Liver (tissue), 8 donors: ENCODE measurements at regions not wholly inside any gene's neighbourhood (a gene's known extent, or its start where the extent isn't known, plus 50 kb on each side); places are given as distances from the start of the nearest gene placed in this dataset.

ENCODE experiments used
- DNase-seq: peaks from one replicate; pipeline ENCODE4 v3.0.0-alpha.2; 2017; ENCODE audit warnings: low spot score
- H3K27ac ChIP-seq, 2 donors: one replicate each; pipeline ENCODE4 v1.7.0; 2013; ENCODE audit warnings: inconsistent platforms in 2 of 2, low read length in 2 of 2, control low read depth in 1 of 2, low read depth in 1 of 2, mild to moderate bottlenecking in 1 of 2
- H3K27me3 ChIP-seq, 4 donors: one replicate each; pipeline versions ENCODE4 v1.6.1 to v1.7.0; 2013; ENCODE audit warnings: low read length in 3 of 4, inconsistent platforms in 1 of 4, mild to moderate bottlenecking in 1 of 4, moderate library complexity in 1 of 4; ENCODE audit not compliant: control insufficient read depth in 4 of 4, insufficient read depth in 4 of 4
- H3K36me3 ChIP-seq, 4 donors: one replicate each; pipeline versions ENCODE4 v1.6.1 to v1.7.0; 2013; ENCODE audit warnings: low read length in 3 of 4, mild to moderate bottlenecking in 3 of 4, low read depth in 1 of 4, moderate library complexity in 1 of 4; ENCODE audit not compliant: control insufficient read depth in 4 of 4, insufficient read depth in 3 of 4
- H3K4me1 ChIP-seq, 4 donors: one replicate each; pipeline versions ENCODE4 v1.6.1 to v1.7.0; 2013; ENCODE audit warnings: low read length in 3 of 4, mild to moderate bottlenecking in 3 of 4, moderate library complexity in 1 of 4; ENCODE audit not compliant: control insufficient read depth in 4 of 4, insufficient read depth in 4 of 4
- H3K4me3 ChIP-seq, 3 donors: one replicate each; pipeline versions ENCODE4 v1.6.1 to v1.7.0; 2013; ENCODE audit warnings: low read length in 3 of 3, control low read depth in 1 of 3, low read depth in 1 of 3, mild to moderate bottlenecking in 1 of 3
- H3K9ac ChIP-seq, 2 donors: one replicate each; pipeline ENCODE4 v1.7.0; 2013; ENCODE audit warnings: low read length in 2 of 2, mild to moderate bottlenecking in 2 of 2, moderate library complexity in 2 of 2, control low read depth in 1 of 2, low read depth in 1 of 2
- H3K9me3 ChIP-seq, 4 donors: one replicate each; pipeline versions ENCODE4 v1.6.1 to v1.7.0; 2013; ENCODE audit warnings: low read length in 3 of 4; ENCODE audit not compliant: control insufficient read depth in 4 of 4
- EGR1 ChIP-seq, 2 donors: IDR thresholded peaks; 2 replicates each; pipeline ENCODE4 v1.6.1; 2016 to 2018; ENCODE audit warnings: antibody characterized with exemption in 2 of 2, low read depth in 2 of 2
- FOXA1 ChIP-seq: IDR thresholded peaks from 2 replicates; pipeline ENCODE4 v1.6.1; 2016; ENCODE audit warnings: antibody characterized with exemption
- FOXA2 ChIP-seq: IDR thresholded peaks from 2 replicates; pipeline ENCODE4 v1.6.1; 2016; ENCODE audit warnings: antibody characterized with exemption
- GABPA ChIP-seq, 2 donors: IDR thresholded peaks in 1 of 2; conservative IDR thresholded peaks in 1 of 2; 2 replicates each; pipeline ENCODE4 v1.6.1; 2016; ENCODE audit warnings: antibody characterized with exemption in 2 of 2, mild to moderate bottlenecking in 1 of 2, moderate library complexity in 1 of 2
- JUND ChIP-seq, 2 donors: IDR thresholded peaks; 2 replicates each; pipeline ENCODE4 v1.6.1; 2016; ENCODE audit warnings: antibody characterized with exemption in 2 of 2
- NR2F2 ChIP-seq: IDR thresholded peaks from 2 replicates; pipeline ENCODE4 v1.6.1; 2016; ENCODE audit warnings: antibody characterized with exemption
- RAD21 ChIP-seq, 2 donors: IDR thresholded peaks; 2 replicates each; pipeline ENCODE4 v1.6.1; 2016; ENCODE audit warnings: antibody characterized with exemption in 2 of 2, mild to moderate bottlenecking in 2 of 2
- RXRA ChIP-seq, 2 donors: IDR thresholded peaks; 2 replicates each; pipeline ENCODE4 v1.6.1; 2017 to 2018; ENCODE audit warnings: antibody characterized with exemption in 2 of 2, mild to moderate bottlenecking in 1 of 2
- SP1 ChIP-seq: IDR thresholded peaks from 2 replicates; pipeline ENCODE4 v1.6.1; 2018; ENCODE audit warnings: antibody characterized with exemption, mild to moderate bottlenecking
- YY1 ChIP-seq: IDR thresholded peaks from 2 replicates; pipeline ENCODE4 v1.6.1; 2016; ENCODE audit warnings: antibody characterized with exemption, mild to moderate bottlenecking
- WGBS: extraction: QIAGEN DNeasy Blood & Tissue Kit; methylation state at CpG from one replicate; pipeline ENCODE4 v1.1.7; 2013; 5-methylcytosine and 5-hydroxymethylcytosine counted together
- TF ChIP-seq, protein P1 (sequence below): IDR thresholded peaks from 2 replicates; pipeline ENCODE4 v1.6.1; 2016; ENCODE audit warnings: antibody characterized with exemption
- TF ChIP-seq, protein P2 (sequence below): IDR thresholded peaks from 2 replicates; pipeline ENCODE4 v1.6.1; 2016; ENCODE audit warnings: antibody characterized with exemption, mild to moderate bottlenecking
- TF ChIP-seq, protein P3 (sequence below): IDR thresholded peaks from 2 replicates; pipeline ENCODE4 v1.6.1; 2016; ENCODE audit warnings: antibody characterized with exemption
- TF ChIP-seq, protein P4 (sequence below): fragments of 150-350 bp; IDR thresholded peaks from 2 replicates; pipeline ENCODE4 v1.5.1; 2017; ENCODE audit warnings: improper control_type of control experiment, low read depth, low read length; ENCODE audit not compliant: missing input control
- TF ChIP-seq, protein P5 (sequence below): IDR thresholded peaks from 2 replicates; pipeline ENCODE4 v1.6.1; 2016; ENCODE audit warnings: antibody characterized with exemption
- donor health status: healthy.
- donor health status: healthy.
- donor health status: healthy.
- donor health status: healthy.
- donor health status: healthy.

DNA sequence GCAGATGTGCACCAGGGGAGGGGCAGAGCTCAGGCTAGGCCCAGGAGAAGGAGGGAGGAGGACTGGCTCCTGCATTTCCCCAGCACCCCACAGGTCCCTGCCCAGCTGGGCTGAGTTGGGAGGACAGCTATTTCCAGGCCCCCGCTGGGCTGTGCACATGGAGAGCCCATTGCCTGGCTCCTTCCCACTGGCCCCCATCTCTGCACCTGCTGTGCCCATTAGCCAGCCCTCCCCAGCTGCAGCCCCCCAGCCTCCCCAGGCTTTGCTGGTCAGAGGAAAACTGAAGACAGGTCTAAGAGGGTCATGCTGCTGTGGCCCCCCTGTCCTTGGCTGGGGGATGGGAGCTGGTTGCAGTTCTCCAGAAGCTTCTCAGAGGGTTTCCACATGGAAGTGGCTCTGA, 81.8 kb upstream of the SHANK2 start (continued):
- TF ChIP-seq, protein P1, sequence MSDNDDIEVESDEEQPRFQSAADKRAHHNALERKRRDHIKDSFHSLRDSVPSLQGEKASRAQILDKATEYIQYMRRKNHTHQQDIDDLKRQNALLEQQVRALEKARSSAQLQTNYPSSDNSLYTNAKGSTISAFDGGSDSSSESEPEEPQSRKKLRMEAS, result no peak
- no peak for TF ChIP-seq RAD21 (IDR thresholded peaks at IDR 0.05)
- TF ChIP-seq NR2F2, result no peak

DNA sequence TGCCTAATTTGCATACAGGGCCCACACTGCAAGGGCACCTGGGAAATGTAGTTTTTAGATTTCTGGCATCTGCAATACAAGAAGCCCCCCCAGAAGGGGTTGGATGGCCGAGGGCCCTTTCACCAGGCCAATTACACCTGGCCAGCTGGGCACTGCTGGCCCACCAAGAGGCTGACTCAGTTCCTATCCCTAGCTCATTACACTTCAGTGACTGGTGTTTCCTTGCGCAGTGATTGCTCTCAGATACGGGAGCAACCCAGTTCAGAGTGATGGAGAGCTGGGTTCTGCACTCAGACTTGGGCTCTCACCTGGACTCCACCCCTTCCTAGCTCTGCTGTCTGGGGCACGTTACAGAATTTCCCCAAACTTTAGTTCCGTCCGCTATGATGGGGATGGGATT, 81.1 kb upstream of the SHANK2 start:
- no peaks in the 10 kb centered on the region for H3K36me3 ChIP-seq
- no peaks in the 10 kb centered on the region for H3K9me3 ChIP-seq
- DNase-seq, result no peak
- no peak for TF ChIP-seq GABPA (IDR thresholded peaks at IDR 0.05 in 1 of 2, conservative IDR thresholded peaks at IDR 0.05 in 1 of 2)
- no peak for TF ChIP-seq SP1
- TF ChIP-seq YY1, result no peak
- TF ChIP-seq, protein P2, sequence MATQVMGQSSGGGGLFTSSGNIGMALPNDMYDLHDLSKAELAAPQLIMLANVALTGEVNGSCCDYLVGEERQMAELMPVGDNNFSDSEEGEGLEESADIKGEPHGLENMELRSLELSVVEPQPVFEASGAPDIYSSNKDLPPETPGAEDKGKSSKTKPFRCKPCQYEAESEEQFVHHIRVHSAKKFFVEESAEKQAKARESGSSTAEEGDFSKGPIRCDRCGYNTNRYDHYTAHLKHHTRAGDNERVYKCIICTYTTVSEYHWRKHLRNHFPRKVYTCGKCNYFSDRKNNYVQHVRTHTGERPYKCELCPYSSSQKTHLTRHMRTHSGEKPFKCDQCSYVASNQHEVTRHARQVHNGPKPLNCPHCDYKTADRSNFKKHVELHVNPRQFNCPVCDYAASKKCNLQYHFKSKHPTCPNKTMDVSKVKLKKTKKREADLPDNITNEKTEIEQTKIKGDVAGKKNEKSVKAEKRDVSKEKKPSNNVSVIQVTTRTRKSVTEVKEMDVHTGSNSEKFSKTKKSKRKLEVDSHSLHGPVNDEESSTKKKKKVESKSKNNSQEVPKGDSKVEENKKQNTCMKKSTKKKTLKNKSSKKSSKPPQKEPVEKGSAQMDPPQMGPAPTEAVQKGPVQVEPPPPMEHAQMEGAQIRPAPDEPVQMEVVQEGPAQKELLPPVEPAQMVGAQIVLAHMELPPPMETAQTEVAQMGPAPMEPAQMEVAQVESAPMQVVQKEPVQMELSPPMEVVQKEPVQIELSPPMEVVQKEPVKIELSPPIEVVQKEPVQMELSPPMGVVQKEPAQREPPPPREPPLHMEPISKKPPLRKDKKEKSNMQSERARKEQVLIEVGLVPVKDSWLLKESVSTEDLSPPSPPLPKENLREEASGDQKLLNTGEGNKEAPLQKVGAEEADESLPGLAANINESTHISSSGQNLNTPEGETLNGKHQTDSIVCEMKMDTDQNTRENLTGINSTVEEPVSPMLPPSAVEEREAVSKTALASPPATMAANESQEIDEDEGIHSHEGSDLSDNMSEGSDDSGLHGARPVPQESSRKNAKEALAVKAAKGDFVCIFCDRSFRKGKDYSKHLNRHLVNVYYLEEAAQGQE, result no peak
- TF ChIP-seq FOXA2, result no peak
- TF ChIP-seq NR2F2, result no peak
- TF ChIP-seq JUND (IDR thresholded peaks at IDR 0.05), result no peak
- no peak for TF ChIP-seq FOXA1
- TF ChIP-seq, protein P3, sequence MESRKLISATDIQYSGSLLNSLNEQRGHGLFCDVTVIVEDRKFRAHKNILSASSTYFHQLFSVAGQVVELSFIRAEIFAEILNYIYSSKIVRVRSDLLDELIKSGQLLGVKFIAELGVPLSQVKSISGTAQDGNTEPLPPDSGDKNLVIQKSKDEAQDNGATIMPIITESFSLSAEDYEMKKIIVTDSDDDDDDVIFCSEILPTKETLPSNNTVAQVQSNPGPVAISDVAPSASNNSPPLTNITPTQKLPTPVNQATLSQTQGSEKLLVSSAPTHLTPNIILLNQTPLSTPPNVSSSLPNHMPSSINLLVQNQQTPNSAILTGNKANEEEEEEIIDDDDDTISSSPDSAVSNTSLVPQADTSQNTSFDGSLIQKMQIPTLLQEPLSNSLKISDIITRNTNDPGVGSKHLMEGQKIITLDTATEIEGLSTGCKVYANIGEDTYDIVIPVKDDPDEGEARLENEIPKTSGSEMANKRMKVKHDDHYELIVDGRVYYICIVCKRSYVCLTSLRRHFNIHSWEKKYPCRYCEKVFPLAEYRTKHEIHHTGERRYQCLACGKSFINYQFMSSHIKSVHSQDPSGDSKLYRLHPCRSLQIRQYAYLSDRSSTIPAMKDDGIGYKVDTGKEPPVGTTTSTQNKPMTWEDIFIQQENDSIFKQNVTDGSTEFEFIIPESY, result no peak
- no peak for TF ChIP-seq RAD21 (IDR thresholded peaks at IDR 0.05)
- no peak for TF ChIP-seq EGR1 (IDR thresholded peaks at IDR 0.05; ENCODE audit: low read depth in 2 of 2)
- TF ChIP-seq, protein P4, sequence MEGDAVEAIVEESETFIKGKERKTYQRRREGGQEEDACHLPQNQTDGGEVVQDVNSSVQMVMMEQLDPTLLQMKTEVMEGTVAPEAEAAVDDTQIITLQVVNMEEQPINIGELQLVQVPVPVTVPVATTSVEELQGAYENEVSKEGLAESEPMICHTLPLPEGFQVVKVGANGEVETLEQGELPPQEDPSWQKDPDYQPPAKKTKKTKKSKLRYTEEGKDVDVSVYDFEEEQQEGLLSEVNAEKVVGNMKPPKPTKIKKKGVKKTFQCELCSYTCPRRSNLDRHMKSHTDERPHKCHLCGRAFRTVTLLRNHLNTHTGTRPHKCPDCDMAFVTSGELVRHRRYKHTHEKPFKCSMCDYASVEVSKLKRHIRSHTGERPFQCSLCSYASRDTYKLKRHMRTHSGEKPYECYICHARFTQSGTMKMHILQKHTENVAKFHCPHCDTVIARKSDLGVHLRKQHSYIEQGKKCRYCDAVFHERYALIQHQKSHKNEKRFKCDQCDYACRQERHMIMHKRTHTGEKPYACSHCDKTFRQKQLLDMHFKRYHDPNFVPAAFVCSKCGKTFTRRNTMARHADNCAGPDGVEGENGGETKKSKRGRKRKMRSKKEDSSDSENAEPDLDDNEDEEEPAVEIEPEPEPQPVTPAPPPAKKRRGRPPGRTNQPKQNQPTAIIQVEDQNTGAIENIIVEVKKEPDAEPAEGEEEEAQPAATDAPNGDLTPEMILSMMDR, result no peak
- TF ChIP-seq, protein P5, sequence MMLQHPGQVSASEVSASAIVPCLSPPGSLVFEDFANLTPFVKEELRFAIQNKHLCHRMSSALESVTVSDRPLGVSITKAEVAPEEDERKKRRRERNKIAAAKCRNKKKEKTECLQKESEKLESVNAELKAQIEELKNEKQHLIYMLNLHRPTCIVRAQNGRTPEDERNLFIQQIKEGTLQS, result no peak
- TF ChIP-seq RXRA (IDR thresholded peaks at IDR 0.05), result no peak
- 87% methylated on average over 6 of the region's 6 CpGs for WGBS
- H3K4me3 ChIP-seq, result no peak overlapping the region
- no peak overlapping the region for H3K9ac ChIP-seq
- no peaks in the 10 kb centered on the region for H3K27me3 ChIP-seq
- H3K27ac ChIP-seq, result no peak overlapping the region
- no peaks in the 10 kb centered on the region for H3K4me1 ChIP-seq
